Endothelial cell of umbilical vein (primary cell): ENCODE measurements at regions not wholly inside any gene's neighbourhood (a gene's known extent, or its start where the extent isn't known, plus 50 kb on each side); places are given as distances from the start of the nearest gene placed in this dataset.

Experiments
- CTCF ChIP-seq, 2 donors: IDR thresholded peaks; 1 replicate in 1 of 2; 2 replicates in 1 of 2; pipeline ENCODE4 v1.5.1; 2011; ENCODE audit warnings: low read length in 2 of 2, mild to moderate bottlenecking in 2 of 2, moderate library complexity in 2 of 2, control low read depth in 1 of 2, inconsistent platforms in 1 of 2, low read depth in 1 of 2; ENCODE audit not compliant: insufficient read depth in 1 of 2; ENCODE audit errors: extremely low read depth in 1 of 2
- MAX ChIP-seq: IDR thresholded peaks from 2 replicates; pipeline ENCODE4 v1.6.1; 2011; ENCODE audit not compliant: insufficient read depth, insufficient read length
- MYC ChIP-seq: IDR thresholded peaks from one replicate; pipeline ENCODE4 v1.6.1; 2011; ENCODE audit warnings: mild to moderate bottlenecking, low read depth, low read length
- POLR2A ChIP-seq: IDR thresholded peaks from 2 replicates; pipeline ENCODE4 v1.6.1; 2012; ENCODE audit warnings: low read depth, mild to moderate bottlenecking, control low read depth, low read length
- POLR2AphosphoS5 ChIP-seq: IDR thresholded peaks from 2 replicates; pipeline ENCODE4 v1.6.1; 2012; ENCODE audit warnings: low read depth, mild to moderate bottlenecking, control low read depth, low read length, moderate library complexity; ENCODE audit not compliant: insufficient read depth

- TF ChIP-seq POLR2A (no peak), MAX (no peak), CTCF (IDR thresholded peaks at IDR 0.05; ENCODE audit: extremely low read depth in 1 of 2, insufficient read depth in 1 of 2, low read depth in 1 of 2, low read length in 2 of 2) (no peak), POLR2AphosphoS5 (no peak), MYC (no peak)
Observed at GRCh38 chr3:166456286-166456685, 619.1 kb upstream of the BCHE start.
